Mesothelial cell of epicardium (in vitro differentiated cells): ENCODE measurements at regions not wholly inside any gene's neighbourhood (a gene's known extent, or its start where the extent isn't known, plus 50 kb on each side); places are given as distances from the start of the nearest gene placed in this dataset.

ENCODE experiments used
- DNase-seq, 2 experiments: peaks; one replicate each; pipeline ENCODE4 v3.0.0; 2021; ENCODE audit warnings: low spot score in 2 of 2; ENCODE audit not compliant: unreplicated experiment in 2 of 2
- H3K27ac Mint-ChIP-seq: 2 replicates; pipeline ENCODE4 v1.8.0; 2021; ENCODE audit warnings: mixed read lengths
- H3K27me3 Mint-ChIP-seq: 2 replicates; pipeline ENCODE4 v1.8.0; 2021; ENCODE audit warnings: low read depth, mixed read lengths
- H3K36me3 Mint-ChIP-seq: 2 replicates; pipeline ENCODE4 v1.8.0; 2021; ENCODE audit warnings: mixed read lengths
- H3K4me1 Mint-ChIP-seq: 2 replicates; pipeline ENCODE4 v1.8.0; 2021; ENCODE audit warnings: mixed read lengths
- H3K4me3 Mint-ChIP-seq: 2 replicates; pipeline ENCODE4 v1.8.0; 2021; ENCODE audit warnings: mild to moderate bottlenecking, moderate library complexity, mixed read lengths
- H3K9me3 Mint-ChIP-seq: 2 replicates; pipeline ENCODE4 v1.8.0; 2021; ENCODE audit warnings: mixed read lengths
- CTCF ChIP-seq: fragments of 200-600 bp; sonication (generic); IDR thresholded peaks from one replicate; pipeline ENCODE4 v1.5.0; 2021; ENCODE audit warnings: antibody characterized with exemption; ENCODE audit not compliant: unreplicated experiment

- H3K27me3 Mint-ChIP-seq, result peaks cover 18% of the 10 kb centered on the region
- no peaks in the 10 kb centered on the region for H3K36me3 Mint-ChIP-seq
- peaks cover 12% of the 10 kb centered on the region for H3K9me3 Mint-ChIP-seq
- no peak overlapping the region for H3K4me3 Mint-ChIP-seq
- H3K4me1 Mint-ChIP-seq, result no peaks in the 10 kb centered on the region
- no peak for TF ChIP-seq CTCF
- DNase-seq, result no peak
- H3K27ac Mint-ChIP-seq, result no peak overlapping the region
Measured at GRCh38 chr7:45486575-45486974, 87.6 kb upstream of the ADCY1 start.

- DNase-seq, result no peak
- no peak for TF ChIP-seq CTCF
- Mint-ChIP-seq H3K27ac (no peak overlapping the region), H3K9me3 (peaks cover 26% of the 10 kb centered on the region), H3K4me3 (no peak overlapping the region), H3K4me1 (no peaks in the 10 kb centered on the region), H3K36me3 (no peaks in the 10 kb centered on the region), H3K27me3 (peaks cover 38% of the 10 kb centered on the region)
Measured at GRCh38 chr7:45494885-45495284, 79.3 kb upstream of the ADCY1 start.

DNA sequence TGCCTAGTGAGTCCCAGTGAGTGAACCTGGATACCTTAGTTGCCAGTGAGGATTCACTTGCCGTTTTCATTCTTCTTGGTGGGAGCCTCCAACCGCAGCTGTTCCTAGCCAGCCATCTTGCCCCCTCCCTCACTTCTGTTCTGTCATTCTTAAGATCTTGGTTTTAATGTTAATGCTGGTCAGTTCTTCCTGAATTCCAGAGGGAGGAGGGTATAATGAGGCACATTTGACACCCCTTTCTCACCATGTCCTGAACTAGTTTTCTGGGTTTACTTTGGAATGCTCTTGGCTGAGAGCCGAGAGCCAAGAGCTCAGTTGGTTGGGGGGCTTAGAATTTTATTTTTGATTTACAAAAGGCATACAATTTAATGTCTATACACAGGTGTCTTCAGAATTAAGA is 78.5 kb upstream of the ADCY1 start:
- Mint-ChIP-seq H3K9me3 (peaks cover 22% of the 10 kb centered on the region), H3K4me1 (no peaks in the 10 kb centered on the region), H3K27ac (no peak overlapping the region), H3K27me3 (peaks cover 35% of the 10 kb centered on the region), H3K4me3 (no peak overlapping the region), H3K36me3 (no peaks in the 10 kb centered on the region)
- no peak for DNase-seq
- TF ChIP-seq CTCF, result no peak

DNA sequence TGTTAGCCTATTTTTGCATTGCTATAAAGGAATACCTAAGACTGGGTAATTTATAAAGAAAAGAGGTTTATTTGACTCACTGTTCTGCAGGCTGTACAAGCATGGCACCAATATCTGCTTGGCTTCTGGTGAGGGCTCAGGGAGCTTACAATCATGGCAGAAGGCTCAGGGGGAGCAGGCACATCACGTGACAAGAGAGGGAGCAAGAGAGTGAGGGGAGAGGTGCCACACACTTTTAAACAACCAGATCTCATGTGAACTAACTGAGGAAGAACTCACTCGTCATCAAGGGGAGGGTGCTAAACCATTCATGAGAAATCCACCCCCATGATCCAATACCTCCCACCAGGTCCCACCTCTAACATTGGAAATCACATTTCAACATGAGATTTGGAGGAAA is 73.9 kb upstream of the ADCY1 start:
- no peak for DNase-seq
- no peak overlapping the region for H3K27ac Mint-ChIP-seq
- TF ChIP-seq CTCF, result no peak
- peaks cover 16% of the 10 kb centered on the region for H3K9me3 Mint-ChIP-seq
- no peaks in the 10 kb centered on the region for H3K36me3 Mint-ChIP-seq
- no peak overlapping the region for H3K4me3 Mint-ChIP-seq
- H3K27me3 Mint-ChIP-seq, result peaks cover 19% of the 10 kb centered on the region
- H3K4me1 Mint-ChIP-seq, result no peaks in the 10 kb centered on the region

- TF ChIP-seq CTCF, result no peak
Measured at GRCh38 chr7:45501791-45502190, 72.4 kb upstream of the ADCY1 start.

DNA sequence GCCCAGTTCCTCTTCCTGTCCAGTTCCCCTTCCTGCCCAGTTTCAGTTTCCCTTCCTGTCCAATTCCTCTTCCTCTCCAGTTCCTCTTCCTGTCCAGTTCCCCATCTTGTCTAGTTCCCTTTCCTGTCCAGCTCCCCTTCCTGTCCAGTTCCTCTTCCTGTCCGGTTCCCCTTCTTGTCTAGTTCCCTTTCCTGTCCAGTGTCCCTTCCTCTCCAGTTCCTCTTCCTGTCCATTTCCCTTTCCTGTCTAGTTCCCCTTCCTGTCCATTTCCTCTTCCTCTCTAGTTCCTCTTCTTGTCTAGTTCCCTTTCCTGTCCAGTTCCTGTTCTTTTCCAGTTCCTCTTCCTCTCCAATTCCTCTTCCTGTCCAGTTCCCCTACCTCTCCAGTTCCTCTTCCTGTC is 68.1 kb upstream of the ADCY1 start:
- H3K27me3 Mint-ChIP-seq, result peaks cover 3% of the 10 kb centered on the region
- TF ChIP-seq CTCF, result no peak
- no peak overlapping the region for H3K27ac Mint-ChIP-seq
- no peak overlapping the region for H3K4me3 Mint-ChIP-seq
- peaks cover 43% of the 10 kb centered on the region for H3K9me3 Mint-ChIP-seq
- peaks cover 2% of the 10 kb centered on the region for H3K36me3 Mint-ChIP-seq
- peaks cover 7% of the 10 kb centered on the region for H3K4me1 Mint-ChIP-seq
- no peak for DNase-seq

More at GRCh38 chr7:45501791-45502190, 72.4 kb upstream of the ADCY1 start:
- Mint-ChIP-seq H3K9me3 (peaks cover 28% of the 10 kb centered on the region), H3K4me1 (no peaks in the 10 kb centered on the region), H3K27me3 (peaks cover 13% of the 10 kb centered on the region), H3K27ac (no peak overlapping the region), H3K36me3 (no peaks in the 10 kb centered on the region), H3K4me3 (no peak overlapping the region)
- no peak for DNase-seq
